ENCODE measurements at regions not wholly inside any gene's neighbourhood (a gene's known extent, or its start where the extent isn't known, plus 50 kb on each side); places are given as distances from the start of the nearest gene placed in this dataset.

DNA sequence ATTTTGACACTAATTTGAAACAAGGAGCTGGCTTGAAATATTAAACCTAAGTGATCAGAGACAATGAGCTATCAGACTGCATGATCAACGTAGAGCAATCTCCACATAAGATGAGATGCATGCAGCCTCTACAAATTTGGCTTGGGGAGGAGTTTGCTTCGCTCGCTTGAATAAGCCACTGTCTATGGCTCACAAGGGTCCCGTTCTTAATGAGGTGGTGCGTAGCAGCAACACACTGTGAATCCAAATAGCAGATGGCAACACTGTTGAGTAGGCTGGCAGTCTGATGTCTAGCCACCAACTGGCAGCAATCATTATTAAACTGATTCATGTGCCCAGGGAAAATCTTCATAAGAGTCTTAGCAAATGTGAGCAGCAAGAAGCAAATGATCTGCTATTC, 125.4 kb upstream of the CCDC54 start (continued):
- TF ChIP-seq FOXJ3 (CRISPR knock-in tag; IDR thresholded peaks at IDR 0.05), result no peak
- TF ChIP-seq MEF2A (IDR thresholded peaks at IDR 0.05; ENCODE audit: borderline replicate concordance, low read depth), result no peak
- TF ChIP-seq ELF1 (IDR thresholded peaks at IDR 0.05), result no peak

- Histone ChIP-seq H3K9ac (no peak overlapping the region), H3K4me2 (no peak overlapping the region), H4K20me1 (ENCODE audit: insufficient read depth) (no peaks in the 10 kb centered on the region), H3K9me3 (no peaks in the 10 kb centered on the region), H3K79me2 (ENCODE audit: insufficient read depth) (no peaks in the 10 kb centered on the region), H3F3A (replicated peaks; ENCODE audit: insufficient read depth) (no peaks in the 10 kb centered on the region), H3K27ac (ENCODE audit: low read depth in 2 of 2, low read length in 1 of 2) (no peak overlapping the region), H3K9me2 (no peaks in the 10 kb centered on the region), H3K4me1 (ENCODE audit: control insufficient read depth in 1 of 2, insufficient read depth in 2 of 2, low read depth in 1 of 2, low read length in 1 of 2) (no peaks in the 10 kb centered on the region), H3K27me3 (ENCODE audit: insufficient read depth) (no peaks in the 10 kb centered on the region), H2AFZ (ENCODE audit: low read depth) (no peak overlapping the region), H3K4me3 (ENCODE audit: low read depth in 2 of 2, low read length in 1 of 2) (no peak overlapping the region), H3K36me3 (replicated peaks in 1 of 2; ENCODE audit: control insufficient read depth in 1 of 2, insufficient read depth in 2 of 2, low read length in 1 of 2) (peaks cover 0 to 4% of the 10 kb centered on the region in 2 experiments)
- DNase-seq, result no peak
- ChIA-PET POLR2A (no interaction called here), CTCF (interaction anchor here (0.7 to 3.4 kb wide), 2 partner anchors 15 to 164 kb away, joined by 3 to 15 read pairs; no protein-coding TSS in a partner anchor)
- TF ChIP-seq RXRA (IDR thresholded peaks at IDR 0.05; ENCODE audit: borderline replicate concordance, low read depth), result no peak
- no peak for TF ChIP-seq PBX3 (IDR thresholded peaks at IDR 0.05)
- TF ChIP-seq TCF12 (IDR thresholded peaks at IDR 0.05), result no peak
- TF ChIP-seq GATA2 (CRISPR knock-in tag; IDR thresholded peaks at IDR 0.05), result no peak
- no peak for TF ChIP-seq RFX5 (IDR thresholded peaks at IDR 0.05; ENCODE audit: low read length)
- no peak for TF ChIP-seq GABPA (IDR thresholded peaks at IDR 0.05; ENCODE audit: low read depth)
- no peak for TF ChIP-seq MXI1 (IDR thresholded peaks at IDR 0.05; ENCODE audit: low read depth, low read length)
- 0% methylated on average over 1 of the region's 1 CpG for WGBS (ENCODE audit: low lambda C conversion rate)
Observed at GRCh38 chr3:107256963-107257362, 120.3 kb upstream of the CCDC54 start.

- TF ChIP-seq PBX3 (IDR thresholded peaks at IDR 0.05), result no peak
- no peak for TF ChIP-seq MEF2A (IDR thresholded peaks at IDR 0.05; ENCODE audit: borderline replicate concordance, low read depth)
- TF ChIP-seq RFX5 (IDR thresholded peaks at IDR 0.05; ENCODE audit: low read length), result no peak
- TF ChIP-seq FOSL2 (IDR thresholded peaks at IDR 0.05; ENCODE audit: borderline replicate concordance, low read depth), result no peak
- TF ChIP-seq EP300 (IDR thresholded peaks at IDR 0.05; ENCODE audit: borderline replicate concordance in 1 of 2, low read depth in 1 of 2, low read length in 1 of 2), result no peak
- no peak for TF ChIP-seq USF2 (IDR thresholded peaks at IDR 0.05; ENCODE audit: borderline replicate concordance, low read depth, low read length)
- TF ChIP-seq ELF1 (IDR thresholded peaks at IDR 0.05), result no peak
- TF ChIP-seq GABPA (IDR thresholded peaks at IDR 0.05; ENCODE audit: low read depth), result no peak
- TF ChIP-seq RXRA (IDR thresholded peaks at IDR 0.05; ENCODE audit: borderline replicate concordance, low read depth), result no peak
- TF ChIP-seq JUND (IDR thresholded peaks at IDR 0.05), result no peak
- no peak for DNase-seq
- POLR2A ChIA-PET, result no interaction called here
- Histone ChIP-seq H4K20me1 (ENCODE audit: insufficient read depth) (no peaks in the 10 kb centered on the region), H3K4me1 (ENCODE audit: control insufficient read depth in 1 of 2, insufficient read depth in 2 of 2, low read depth in 1 of 2, low read length in 1 of 2) (no peaks in the 10 kb centered on the region), H3K36me3 (replicated peaks in 1 of 2; ENCODE audit: control insufficient read depth in 1 of 2, insufficient read depth in 2 of 2, low read length in 1 of 2) (peaks cover 0 to 3% of the 10 kb centered on the region in 2 experiments), H2AFZ (ENCODE audit: low read depth) (no peak overlapping the region), H3K4me3 (ENCODE audit: low read depth in 2 of 2, low read length in 1 of 2) (no peak overlapping the region), H3K27me3 (ENCODE audit: insufficient read depth) (no peaks in the 10 kb centered on the region), H3K4me2 (no peak overlapping the region), H3K9me3 (no peaks in the 10 kb centered on the region), H3K79me2 (ENCODE audit: insufficient read depth) (no peaks in the 10 kb centered on the region), H3K9me2 (no peaks in the 10 kb centered on the region), H3K9ac (no peak overlapping the region), H3F3A (replicated peaks; ENCODE audit: insufficient read depth) (no peaks in the 10 kb centered on the region), H3K27ac (ENCODE audit: low read depth in 2 of 2, low read length in 1 of 2) (no peak overlapping the region)
- CTCF ChIA-PET, result interaction anchor here (0.9 to 2.6 kb wide), 2 partner anchors 13 kb away, joined by 3 to 18 read pairs; no protein-coding TSS in a partner anchor
- 84% methylated on average over 1 of the region's 1 CpG for WGBS (ENCODE audit: low lambda C conversion rate)
Observed at GRCh38 chr3:107258300-107258699, 118.9 kb upstream of the CCDC54 start.

All from SK-N-SH (cell line).